ENCODE measurements at regions not wholly inside any gene's neighbourhood (a gene's known extent, or its start where the extent isn't known, plus 50 kb on each side); places are given as distances from the start of the nearest gene placed in this dataset.

DNA sequence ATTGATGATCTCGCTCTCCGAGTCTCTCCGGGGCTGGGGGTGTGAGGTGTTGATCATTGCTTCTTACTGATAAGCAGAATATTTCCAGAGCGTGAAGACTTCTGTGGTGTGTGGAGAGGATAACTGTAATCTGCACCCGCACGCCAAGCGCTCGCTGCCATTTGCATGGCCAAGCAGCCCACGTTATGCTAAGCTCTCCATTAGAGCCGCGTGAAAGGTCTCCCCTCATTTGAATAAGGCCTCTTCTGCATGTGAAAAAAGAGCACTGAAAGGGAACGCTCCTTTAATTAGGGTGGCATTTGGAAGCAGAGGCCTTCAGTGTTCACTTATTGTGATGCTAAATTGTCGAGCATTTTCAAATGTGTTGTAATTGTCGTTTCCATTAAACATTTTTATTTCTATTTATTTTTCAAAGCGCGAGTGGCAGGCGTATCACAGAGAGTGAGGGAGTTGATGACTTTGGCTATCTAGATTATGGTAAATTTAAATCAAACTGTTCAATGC, 163.6 kb upstream of the IRX2 start:
- Histone ChIP-seq H3K36me3 (ENCODE audit: control insufficient read depth, insufficient read depth, low read length) (no peaks in the 10 kb centered on the region), H3K4me3 (replicated peaks in 1 of 4; ENCODE audit: control extremely low read depth in 1 of 4, insufficient read depth in 1 of 4, low read depth in 3 of 4, low read length in 4 of 4) (no peak overlapping the region), H3K4me2 (ENCODE audit: extremely low read depth, insufficient read depth, low read length) (no peak overlapping the region), H3K9ac (ENCODE audit: insufficient read depth, low read length) (no peak overlapping the region), H3K79me2 (ENCODE audit: control insufficient read depth, insufficient read depth, low read length) (no peaks in the 10 kb centered on the region), H4K20me1 (ENCODE audit: control insufficient read depth, extremely low read depth, insufficient read depth, low read length) (no peaks in the 10 kb centered on the region), H2AFZ (ENCODE audit: low read length) (no peak overlapping the region), H3K27me3 (ENCODE audit: control insufficient read depth, insufficient read depth, low read length) (no peaks in the 10 kb centered on the region), H3K27ac (ENCODE audit: insufficient read depth, low read length) (no peak overlapping the region), H3K9me3 (ENCODE audit: control insufficient read depth, insufficient read depth, low read depth, low read length) (no peaks in the 10 kb centered on the region), H3K4me1 (ENCODE audit: control insufficient read depth, extremely low read depth, insufficient read depth, low read length) (no peaks in the 10 kb centered on the region)
- TF ChIP-seq, protein P1, sequence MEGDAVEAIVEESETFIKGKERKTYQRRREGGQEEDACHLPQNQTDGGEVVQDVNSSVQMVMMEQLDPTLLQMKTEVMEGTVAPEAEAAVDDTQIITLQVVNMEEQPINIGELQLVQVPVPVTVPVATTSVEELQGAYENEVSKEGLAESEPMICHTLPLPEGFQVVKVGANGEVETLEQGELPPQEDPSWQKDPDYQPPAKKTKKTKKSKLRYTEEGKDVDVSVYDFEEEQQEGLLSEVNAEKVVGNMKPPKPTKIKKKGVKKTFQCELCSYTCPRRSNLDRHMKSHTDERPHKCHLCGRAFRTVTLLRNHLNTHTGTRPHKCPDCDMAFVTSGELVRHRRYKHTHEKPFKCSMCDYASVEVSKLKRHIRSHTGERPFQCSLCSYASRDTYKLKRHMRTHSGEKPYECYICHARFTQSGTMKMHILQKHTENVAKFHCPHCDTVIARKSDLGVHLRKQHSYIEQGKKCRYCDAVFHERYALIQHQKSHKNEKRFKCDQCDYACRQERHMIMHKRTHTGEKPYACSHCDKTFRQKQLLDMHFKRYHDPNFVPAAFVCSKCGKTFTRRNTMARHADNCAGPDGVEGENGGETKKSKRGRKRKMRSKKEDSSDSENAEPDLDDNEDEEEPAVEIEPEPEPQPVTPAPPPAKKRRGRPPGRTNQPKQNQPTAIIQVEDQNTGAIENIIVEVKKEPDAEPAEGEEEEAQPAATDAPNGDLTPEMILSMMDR (conservative IDR thresholded peaks at IDR 0.05 in 1 of 2, IDR thresholded peaks at IDR 0.05 in 1 of 2; ENCODE audit: low read depth in 1 of 2, low read length in 2 of 2), result no peak
- no peak for TF ChIP-seq EZH2 (IDR thresholded peaks at IDR 0.05; ENCODE audit: low read length, missing control alignments)
- DNase-seq (ENCODE audit: low read depth in 2 of 2), result no peak

GRCh38 chr5:2914022-2914661, 162.7 kb upstream of the IRX2 start:
- no peak for DNase-seq (ENCODE audit: low read depth in 2 of 2)
- no peak overlapping the region for H3K4me3 ChIP-seq (replicated peaks in 1 of 4; ENCODE audit: control extremely low read depth in 1 of 4, insufficient read depth in 1 of 4, low read depth in 3 of 4, low read length in 4 of 4)
- H3K4me2 ChIP-seq (ENCODE audit: extremely low read depth, insufficient read depth, low read length), result no peak overlapping the region
- H3K27ac ChIP-seq (ENCODE audit: insufficient read depth, low read length), result no peak overlapping the region
- H3K9ac ChIP-seq (ENCODE audit: insufficient read depth, low read length), result no peak overlapping the region
- H4K20me1 ChIP-seq (ENCODE audit: control insufficient read depth, extremely low read depth, insufficient read depth, low read length), result no peaks in the 10 kb centered on the region
- H3K4me1 ChIP-seq (ENCODE audit: control insufficient read depth, extremely low read depth, insufficient read depth, low read length), result no peaks in the 10 kb centered on the region
- no peaks in the 10 kb centered on the region for H3K27me3 ChIP-seq (ENCODE audit: control insufficient read depth, insufficient read depth, low read length)
- no peaks in the 10 kb centered on the region for H3K9me3 ChIP-seq (ENCODE audit: control insufficient read depth, insufficient read depth, low read depth, low read length)
- H3K79me2 ChIP-seq (ENCODE audit: control insufficient read depth, insufficient read depth, low read length), result no peaks in the 10 kb centered on the region
- TF ChIP-seq, protein P1 (conservative IDR thresholded peaks at IDR 0.05 in 1 of 2, IDR thresholded peaks at IDR 0.05 in 1 of 2; ENCODE audit: low read depth in 1 of 2, low read length in 2 of 2), result no peak
- no peak for TF ChIP-seq EZH2 (IDR thresholded peaks at IDR 0.05; ENCODE audit: low read length, missing control alignments)
- H2AFZ ChIP-seq (ENCODE audit: low read length), result no peak overlapping the region
- no peaks in the 10 kb centered on the region for H3K36me3 ChIP-seq (ENCODE audit: control insufficient read depth, insufficient read depth, low read length)

GRCh38 chr5:2913281-2913680, 161.8 kb upstream of the IRX2 start:
- no peak overlapping the region for H3K27ac ChIP-seq (ENCODE audit: insufficient read depth, low read length)
- no peak overlapping the region for H3K9ac ChIP-seq (ENCODE audit: insufficient read depth, low read length)
- no peak overlapping the region for H3K4me3 ChIP-seq (replicated peaks in 1 of 4; ENCODE audit: control extremely low read depth in 1 of 4, insufficient read depth in 1 of 4, low read depth in 3 of 4, low read length in 4 of 4)
- H2AFZ ChIP-seq (ENCODE audit: low read length), result no peak overlapping the region
- H4K20me1 ChIP-seq (ENCODE audit: control insufficient read depth, extremely low read depth, insufficient read depth, low read length), result no peaks in the 10 kb centered on the region
- H3K79me2 ChIP-seq (ENCODE audit: control insufficient read depth, insufficient read depth, low read length), result no peaks in the 10 kb centered on the region
- H3K4me2 ChIP-seq (ENCODE audit: extremely low read depth, insufficient read depth, low read length), result no peak overlapping the region
- no peak for DNase-seq (ENCODE audit: low read depth in 2 of 2)
- no peaks in the 10 kb centered on the region for H3K9me3 ChIP-seq (ENCODE audit: control insufficient read depth, insufficient read depth, low read depth, low read length)
- H3K4me1 ChIP-seq (ENCODE audit: control insufficient read depth, extremely low read depth, insufficient read depth, low read length), result no peaks in the 10 kb centered on the region
- no peak for TF ChIP-seq EZH2 (IDR thresholded peaks at IDR 0.05; ENCODE audit: low read length, missing control alignments)
- TF ChIP-seq, protein P1 (conservative IDR thresholded peaks at IDR 0.05 in 1 of 2, IDR thresholded peaks at IDR 0.05 in 1 of 2; ENCODE audit: low read depth in 1 of 2, low read length in 2 of 2), result no peak
- no peaks in the 10 kb centered on the region for H3K36me3 ChIP-seq (ENCODE audit: control insufficient read depth, insufficient read depth, low read length)
- H3K27me3 ChIP-seq (ENCODE audit: control insufficient read depth, insufficient read depth, low read length), result no peaks in the 10 kb centered on the region
